DMS53 treated with DMSO at 0.1 percent for 48 hours (cell line): ENCODE measurements at regions not wholly inside any gene's neighbourhood (a gene's known extent, or its start where the extent isn't known, plus 50 kb on each side); places are given as distances from the start of the nearest gene placed in this dataset.

ENCODE experiments used
- DNase-seq: peaks from one replicate; lab custom pipeline; 2025; ENCODE audit not compliant: unreplicated experiment; lab: John Stamatoyannopoulos, UW

DNA sequence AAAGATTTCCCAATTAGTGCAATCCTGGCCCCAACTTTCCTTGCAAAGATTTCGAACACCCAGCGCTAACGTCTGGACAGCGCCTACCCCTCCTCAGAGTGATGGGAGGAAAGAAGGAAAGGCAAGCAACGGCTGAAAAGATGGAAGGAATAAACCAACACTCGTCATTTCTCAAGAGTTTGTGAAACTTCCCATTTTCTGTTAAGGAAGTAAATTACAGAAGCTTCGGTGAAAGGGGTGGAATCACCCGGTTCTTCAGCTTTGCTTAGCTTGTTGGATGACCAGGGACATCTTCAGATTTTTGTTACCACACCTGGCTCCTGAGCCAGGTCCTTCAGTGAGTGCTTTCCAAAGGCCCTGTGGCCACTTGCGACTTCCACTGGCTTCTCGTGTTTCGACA is 313.1 kb downstream of the SKIDA1 start:
- DNase-seq: no peak

DNA sequence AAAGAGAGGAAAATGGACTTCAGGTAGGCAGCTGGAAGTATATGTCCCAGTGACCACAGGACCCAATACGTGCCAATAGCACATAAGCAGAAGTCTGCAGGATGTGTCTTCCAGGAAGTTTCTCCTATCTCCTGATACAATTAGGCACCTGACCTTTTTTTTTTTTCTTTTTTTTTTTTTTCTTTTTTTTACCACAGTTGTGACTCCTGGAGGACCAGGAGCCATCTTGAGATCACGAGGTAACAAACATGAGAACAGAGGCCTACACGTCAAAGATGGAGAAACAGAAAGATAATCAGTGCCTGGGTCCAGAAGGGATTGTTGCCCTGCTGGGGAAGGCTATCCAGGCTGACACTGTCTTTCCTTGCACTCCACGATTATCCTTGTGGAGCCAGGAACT is 312.4 kb upstream of the NEBL start:
- DNase-seq: no peak

DNA sequence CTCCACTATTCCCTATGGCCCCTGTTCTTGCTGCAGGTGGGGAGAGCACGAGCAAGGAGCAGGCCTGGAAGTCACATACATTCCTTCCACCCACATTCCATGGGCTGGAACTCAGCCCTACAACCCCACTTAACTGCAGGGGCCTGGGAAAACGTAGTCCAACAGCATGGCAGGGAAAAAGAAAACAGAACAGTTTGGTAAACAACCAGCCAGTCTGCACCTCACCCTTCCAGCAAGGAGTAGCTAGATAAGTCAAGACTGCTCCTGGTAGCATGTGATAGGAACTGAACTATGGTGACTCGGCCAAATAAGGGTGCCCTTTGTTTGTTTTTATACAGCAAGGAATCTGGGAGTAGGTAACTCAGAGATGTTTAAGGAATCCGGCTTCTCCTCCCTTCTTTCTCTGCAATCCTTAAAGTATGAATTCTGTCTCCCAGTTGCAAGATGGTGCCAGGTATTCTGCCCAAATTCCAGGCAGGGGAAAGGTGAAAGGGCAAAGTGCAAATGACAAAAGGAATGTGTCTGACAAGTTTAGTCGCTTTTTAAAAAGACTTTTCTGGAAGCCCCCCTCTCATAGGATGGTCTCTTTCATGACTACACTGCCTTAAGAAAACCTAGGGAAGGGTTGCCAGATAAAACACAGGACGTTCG is 311.7 kb upstream of the NEBL start:
- DNase-seq: no peak

DNA sequence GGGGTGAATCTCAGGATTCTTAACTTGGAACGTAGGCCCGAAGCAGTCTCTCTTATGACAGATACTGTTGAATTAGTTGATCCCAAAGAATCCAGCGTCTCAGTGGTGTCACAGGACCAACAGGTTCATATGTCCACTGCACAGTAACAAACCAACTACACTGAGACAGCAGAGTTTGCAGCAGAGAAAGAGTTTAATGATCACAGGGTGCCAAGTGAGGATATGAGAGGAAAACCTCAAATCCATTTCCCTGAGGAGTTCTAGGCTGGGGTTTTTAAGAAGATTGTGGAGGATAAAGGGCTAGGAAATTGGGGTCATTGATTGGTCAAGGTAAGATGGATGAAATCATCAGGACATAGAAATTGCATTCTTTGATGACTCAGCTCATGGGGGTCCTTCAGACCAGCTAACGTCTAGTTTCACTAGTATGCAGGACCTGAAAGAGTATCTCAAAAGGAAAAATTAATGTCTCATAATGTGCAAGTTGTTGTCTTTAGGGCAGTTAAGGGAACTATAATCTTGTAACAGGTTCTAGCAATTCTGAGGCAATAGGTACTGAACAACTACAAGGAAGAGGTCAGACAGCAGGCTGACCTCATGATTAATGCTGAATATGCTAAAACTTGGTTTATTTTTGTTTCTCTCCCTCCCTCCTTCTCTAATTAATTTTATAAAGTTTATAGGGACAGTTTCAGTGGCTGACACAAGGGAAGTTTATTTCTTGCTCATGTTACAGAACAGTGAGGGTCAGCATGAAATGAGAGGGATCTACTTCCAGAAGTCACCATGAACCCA is 310.9 kb upstream of the NEBL start:
- DNase-seq: no peak

DNA sequence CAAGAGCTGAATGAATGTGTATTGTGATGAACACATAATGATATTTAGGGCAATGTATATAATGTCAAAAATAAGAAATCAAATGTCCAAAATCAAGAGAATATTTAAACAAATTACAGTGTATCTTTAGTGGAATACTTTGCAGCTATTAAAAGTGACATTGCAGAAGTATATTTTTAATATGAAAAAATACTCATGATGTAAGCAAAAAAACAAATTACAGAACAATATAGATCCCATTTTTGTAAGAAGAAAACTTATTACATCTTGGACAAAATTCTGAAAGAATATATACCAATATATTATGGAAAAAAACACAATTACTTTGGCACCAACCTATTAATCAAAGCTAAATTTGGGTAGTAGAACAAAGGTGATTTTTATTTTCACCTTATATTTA is 308.2 kb upstream of the NEBL start:
- DNase-seq: no peak

DNA sequence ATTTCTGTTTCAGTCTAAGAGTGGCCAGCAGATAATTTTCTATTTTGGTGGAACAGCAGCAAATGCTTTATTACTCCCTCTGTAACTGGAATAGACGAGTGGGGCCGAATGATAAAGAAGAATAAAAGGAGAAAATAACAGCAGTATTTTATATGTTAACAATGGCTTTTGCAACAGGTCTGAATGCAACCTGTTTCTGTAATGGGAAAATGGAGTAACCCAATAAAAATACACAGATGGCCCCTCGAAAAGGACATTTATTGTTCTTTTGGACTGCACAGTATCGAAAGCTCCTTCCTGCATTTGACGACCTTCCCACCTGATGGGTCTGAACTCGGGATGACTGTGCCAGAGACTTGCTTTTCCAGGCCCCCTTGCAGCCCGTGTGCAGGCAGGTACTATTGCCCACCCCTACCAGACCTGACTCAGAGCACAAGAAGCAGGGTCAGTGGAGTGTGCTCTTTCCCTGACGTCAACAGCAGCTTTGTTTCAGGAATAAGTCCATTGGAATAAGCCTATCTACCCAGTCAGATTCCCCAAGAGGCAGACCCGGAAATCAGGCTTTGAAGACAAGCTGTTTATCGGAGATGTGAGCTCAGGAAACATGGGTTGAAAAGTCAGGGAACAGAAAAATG is 306.5 kb upstream of the NEBL start:
- DNase-seq: no peak

DNA sequence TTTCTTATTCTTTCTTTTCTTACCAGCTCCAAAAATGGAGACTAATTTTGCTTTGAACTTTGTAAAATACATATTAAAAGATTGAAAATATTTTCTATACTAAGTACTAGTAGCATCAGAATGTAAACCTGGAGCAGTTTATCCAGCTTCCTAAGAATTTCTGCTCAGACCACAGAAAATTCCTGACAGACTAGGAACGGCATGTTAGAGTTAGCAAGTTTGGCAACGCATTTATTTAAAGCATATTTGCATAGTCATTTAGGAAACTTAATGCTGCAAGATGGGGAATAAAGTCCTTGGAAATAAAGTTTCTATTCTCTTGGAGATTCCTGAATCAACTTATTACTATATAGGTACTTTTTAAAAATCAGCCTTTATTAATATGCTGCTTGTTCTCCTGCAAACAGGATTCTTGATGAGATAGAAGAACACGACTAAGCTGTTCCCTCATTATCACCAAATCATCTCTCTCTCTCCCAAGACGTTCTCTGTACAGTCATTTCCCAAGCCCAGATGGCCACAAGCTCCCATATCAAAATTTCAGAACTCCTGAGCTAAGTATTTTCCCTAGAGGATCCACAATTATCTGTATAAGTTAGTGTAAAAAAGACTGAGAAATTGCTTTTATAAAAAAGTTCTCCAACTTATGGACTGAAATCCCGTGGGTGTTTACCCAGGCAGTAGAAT is 305.8 kb upstream of the NEBL start:
- no peak for DNase-seq

DNA sequence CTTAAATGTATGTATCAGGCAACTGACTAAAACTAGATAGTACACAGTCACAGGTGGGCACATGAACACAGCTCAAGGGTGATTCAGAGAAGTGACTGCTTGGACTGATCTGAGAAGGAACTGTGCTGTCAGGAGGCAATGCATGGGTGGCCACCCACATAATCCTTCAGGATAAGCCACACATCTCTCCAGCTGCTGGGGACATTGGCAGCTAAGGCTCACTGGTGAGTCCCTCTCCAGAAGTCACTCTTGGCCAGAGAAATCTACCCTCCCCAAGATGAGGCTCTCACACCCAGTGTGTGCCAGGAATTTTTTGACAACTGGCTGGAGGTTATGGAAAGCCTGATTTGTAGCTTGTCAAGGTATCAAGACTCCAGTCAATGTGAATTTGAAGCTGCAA is 302.4 kb upstream of the NEBL start:
- no peak for DNase-seq

DNA sequence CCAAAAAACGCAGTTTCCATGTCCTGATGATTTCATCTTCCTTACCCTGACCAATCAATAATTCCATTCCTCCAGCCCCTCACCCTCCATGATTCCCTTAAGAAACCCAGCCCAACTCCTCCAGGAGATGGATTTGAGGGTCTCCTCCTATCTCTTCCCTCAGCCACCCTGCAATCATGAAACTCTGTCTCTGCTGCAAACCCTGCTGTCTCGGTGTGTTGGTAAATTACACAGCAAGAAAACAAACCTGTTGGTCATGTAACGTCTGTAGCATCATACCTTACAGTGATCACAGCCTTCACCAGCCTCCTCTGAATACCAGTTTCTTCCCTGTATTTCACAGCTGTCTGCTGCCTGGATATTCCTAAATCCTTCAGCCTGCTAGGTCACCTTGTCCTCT is 300.7 kb upstream of the NEBL start:
- no peak for DNase-seq

DNA sequence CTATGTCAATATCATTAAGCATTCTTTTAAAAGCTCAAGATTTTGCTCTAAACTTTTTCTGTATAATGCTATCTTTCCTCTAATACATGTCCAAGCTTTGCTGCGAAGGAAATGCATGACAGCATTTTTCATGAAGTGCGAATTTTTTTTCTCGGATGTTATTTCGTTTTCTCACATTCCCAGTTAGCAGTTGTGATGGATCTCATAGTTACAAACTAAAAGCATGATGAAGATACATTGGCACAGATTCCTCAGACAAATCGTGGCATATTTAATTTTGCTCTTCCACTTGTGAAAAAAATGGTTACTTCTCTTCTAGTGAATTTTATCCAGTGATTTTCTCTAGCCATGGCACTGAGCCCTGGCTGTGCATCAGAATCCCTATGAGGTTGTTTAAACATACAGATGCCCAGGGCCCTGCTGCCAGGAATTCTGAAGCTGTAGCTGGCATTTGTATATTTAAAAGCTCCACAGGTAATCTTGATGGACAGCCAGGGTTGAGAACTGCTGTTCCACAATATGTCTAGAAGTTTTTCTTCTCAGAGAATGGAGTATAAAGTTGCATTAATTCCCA is 299.8 kb upstream of the NEBL start:
- no peak for DNase-seq

DNA sequence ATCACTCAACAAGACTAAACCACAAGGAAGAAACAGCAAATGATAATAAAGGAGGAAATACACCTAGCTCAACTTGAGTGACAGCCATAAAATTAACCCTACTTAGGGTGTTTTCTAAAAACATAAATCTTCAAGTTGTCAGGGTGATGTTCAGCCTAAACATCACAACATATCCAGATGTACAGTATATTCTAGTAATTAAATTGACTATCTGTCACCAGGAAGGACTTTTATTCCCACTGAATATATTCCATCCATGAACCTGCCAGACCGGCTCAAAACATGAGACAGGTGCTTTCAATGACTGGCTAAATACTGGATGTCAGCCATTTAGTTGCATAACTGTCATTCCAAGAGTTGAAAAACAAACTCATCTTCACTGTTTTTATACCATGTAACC is 298.1 kb upstream of the NEBL start:
- peak; percentile 83 for DNase-seq

DNA sequence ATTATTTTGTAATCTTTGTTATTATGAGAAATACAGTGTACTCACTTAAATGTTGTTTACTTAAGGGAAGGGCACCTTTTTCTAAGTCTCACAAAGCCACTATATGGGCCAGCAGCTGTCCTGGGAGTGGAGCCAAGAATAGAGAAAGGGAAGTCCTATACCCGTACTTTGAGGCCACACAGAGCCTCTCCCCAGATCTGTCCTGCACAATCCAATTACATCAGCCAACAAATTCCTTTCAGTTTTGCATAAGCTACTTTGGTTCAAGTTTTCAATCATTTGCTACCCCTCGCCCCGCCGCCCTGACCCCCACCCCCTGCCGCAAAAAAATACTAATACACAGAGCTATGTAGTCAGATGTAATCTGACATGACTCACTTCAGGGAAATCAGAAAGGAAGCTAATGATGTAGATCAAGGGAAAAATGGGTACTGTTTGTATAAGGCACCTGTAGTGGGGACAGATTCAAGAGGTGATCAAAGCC is 297.4 kb upstream of the NEBL start:
- peak; percentile 86 for DNase-seq

DNA sequence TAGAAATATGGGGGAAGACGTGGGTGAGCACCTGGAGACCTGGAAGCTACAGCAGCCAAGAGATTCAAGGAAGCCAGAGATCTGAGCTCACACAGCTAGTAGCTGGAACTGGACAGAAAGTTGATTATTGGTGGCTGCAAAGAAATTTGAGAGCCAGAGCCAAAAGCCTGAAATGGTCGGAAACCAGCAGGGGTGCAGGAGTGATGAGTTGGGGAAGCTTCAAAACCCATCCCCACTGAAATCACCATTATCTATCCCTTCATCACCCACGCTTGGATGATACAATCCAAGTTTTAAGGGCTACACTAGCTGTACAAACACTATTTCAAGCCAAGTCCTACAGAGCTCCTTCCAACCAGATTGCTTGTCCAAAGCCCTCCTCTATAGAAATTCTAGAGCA is 296.1 kb upstream of the NEBL start:
- DNase-seq: no peak

DNA sequence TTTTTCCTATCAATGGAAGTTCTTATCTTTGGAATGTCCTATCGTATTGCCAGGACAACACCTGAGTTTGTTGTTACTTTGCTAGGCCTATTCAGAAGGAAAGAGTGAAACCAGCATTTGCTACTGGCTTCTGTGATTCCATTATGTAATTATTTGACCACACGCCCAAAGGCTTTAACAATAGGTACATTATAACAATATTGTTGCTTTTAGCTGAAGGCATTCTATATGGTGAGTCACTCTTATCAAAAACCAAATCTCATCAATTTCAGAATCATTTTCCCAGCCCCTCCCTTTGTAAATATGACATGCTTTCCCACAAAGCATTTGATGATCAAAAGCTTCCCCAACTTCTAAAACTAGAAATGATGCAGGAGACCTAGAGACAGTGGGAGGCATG is 294.4 kb upstream of the NEBL start:
- DNase-seq: no peak

DNA sequence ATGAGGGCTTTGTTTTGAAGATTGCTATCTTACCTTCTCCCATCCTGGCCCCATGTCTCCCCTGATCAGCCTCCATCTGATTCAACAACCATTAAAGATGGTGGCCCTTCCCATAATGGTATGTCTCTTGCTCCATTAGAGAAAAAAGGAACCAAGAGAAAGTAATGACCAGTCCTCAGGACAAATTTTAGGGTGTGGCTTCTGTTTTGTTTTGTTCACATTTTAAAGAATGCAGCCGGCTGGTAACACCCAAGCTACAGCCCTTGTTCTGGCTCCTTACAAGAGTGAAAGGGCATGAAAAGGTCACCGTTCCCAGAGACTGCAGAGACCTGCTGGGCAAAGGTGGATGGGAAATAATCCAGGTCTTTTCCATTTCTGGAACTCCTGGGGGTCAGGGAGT is 287.9 kb upstream of the NEBL start:
- DNase-seq: no peak

DNA sequence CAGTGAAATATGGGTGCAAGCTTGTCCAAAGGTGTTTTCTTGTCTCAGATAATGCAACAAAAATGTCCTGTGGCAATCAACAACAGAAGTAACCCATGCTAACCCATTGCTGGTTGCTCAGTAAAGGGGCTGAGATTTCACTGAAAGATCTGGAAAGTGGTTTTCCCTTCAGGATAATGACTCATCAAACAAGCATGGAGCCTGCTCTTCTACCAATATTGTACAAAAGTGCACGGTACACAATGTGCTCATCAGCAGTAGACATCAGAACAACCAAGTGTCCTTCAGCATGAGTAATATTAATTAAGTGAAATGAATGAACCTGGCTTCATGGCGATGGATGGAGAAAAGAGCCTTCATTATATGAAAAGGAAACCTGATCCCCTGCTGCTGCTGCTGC is 287.1 kb upstream of the NEBL start:
- DNase-seq: peak; percentile 72

DNA sequence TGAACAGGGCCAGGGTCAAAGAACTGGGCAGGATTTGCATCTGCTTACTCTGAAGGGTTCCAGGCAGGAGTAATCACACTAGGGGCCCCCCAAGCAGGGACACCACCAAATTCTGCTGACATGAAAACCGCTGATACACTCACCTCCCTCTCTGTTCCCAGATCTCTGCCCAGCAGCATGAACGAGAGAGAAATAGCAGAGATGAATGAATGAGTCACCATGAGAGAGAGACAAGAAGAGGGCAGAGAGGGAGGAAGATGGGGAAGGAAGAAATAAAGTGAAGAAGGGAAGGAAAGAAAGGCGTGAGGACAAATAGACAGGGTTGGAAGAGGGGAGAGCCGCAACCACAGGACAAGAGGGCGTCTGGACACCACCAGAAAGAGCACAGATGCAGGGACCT is 285.9 kb upstream of the NEBL start:
- DNase-seq: no peak

DNA sequence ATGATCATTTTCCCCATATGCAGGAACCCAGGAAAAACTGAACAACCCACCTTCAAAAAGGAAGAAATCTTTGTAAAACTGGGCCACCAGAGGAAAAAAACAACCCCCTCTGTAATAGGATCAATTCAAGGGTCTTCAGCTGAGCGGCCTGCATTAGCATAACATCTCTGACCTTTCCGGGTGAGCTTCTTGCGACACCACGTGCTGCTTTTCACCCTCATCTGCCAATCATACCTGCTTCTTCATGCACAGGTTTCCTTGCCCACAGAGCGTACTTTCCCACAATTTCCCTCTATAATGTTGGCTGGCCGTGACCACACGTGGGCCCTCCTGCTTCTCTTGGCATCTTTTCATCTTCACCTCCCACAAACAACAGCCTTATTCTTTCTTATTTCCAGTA is 284.3 kb upstream of the NEBL start:
- DNase-seq: no peak

DNA sequence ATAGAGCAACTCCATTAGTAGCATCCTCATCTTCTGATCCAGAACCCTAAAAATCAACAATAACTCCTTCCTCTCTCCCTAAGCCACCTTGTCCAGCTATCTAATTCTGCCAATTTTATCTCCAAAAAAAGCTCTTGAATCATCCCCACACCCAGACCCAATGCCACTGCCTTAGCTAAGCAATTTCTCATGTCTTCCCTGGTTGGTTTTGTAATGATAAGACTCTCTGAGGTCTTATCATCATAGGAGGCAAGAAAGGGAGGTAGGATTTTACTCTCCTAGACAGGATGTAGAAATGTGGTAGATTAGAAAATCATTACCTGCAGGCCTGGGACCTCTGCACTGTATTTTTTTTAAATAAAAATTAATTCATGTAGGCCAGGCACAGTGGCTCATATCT is 283.5 kb upstream of the NEBL start:
- DNase-seq: no peak

DNA sequence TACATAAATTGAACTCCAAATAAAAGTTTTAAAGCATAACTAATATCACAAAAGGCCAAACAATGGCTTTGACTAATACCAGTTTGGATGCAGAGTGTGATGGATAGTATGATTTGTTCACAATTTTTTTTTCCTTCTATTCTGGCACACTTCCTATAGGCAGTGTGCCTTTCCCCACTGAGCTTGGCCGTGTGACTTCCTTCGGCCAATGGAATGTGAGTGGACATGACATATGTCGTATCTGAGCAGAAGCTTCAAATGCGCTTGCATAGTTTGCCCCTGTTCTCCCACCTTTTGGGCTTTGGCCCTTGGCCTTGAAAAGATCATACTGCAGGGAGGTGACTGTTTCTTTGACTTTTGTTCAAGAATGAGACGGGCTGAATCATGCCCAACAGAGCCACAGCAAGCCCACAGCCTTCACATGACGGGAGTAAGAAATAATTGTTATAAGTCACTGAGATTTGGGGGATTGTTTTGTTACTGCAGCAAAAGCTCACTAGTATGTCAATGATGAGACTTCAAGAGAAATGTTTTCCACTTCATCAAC is 279.9 kb upstream of the NEBL start:
- DNase-seq: no peak

DNA sequence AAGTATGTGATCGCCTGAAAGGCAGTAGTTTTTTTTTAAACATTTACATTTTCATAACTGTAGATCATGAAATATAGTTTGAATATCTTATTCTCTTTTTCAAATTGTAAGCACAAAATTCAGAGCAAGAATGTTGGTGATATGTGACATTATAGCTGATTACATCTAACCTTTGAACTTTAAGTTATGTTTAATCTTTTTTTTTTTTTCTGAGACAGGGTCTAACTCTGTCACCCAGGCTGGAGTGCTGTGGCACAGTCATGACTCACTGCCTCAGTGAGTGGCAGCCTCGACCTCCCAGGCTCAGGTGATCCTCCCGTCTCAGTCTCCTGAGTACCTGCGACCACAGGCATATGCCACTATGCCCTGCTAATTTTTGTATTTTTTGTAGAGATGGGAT is 278.7 kb upstream of the NEBL start:
- DNase-seq: no peak
